WTC11 (cell line): ENCODE measurements at regions not wholly inside any gene's neighbourhood (a gene's known extent, or its start where the extent isn't known, plus 50 kb on each side); places are given as distances from the start of the nearest gene placed in this dataset.

Source experiments
- ATAC-seq: fragments of 200-7000 bp; cut with Tn5 transposase; 2 replicates; pipeline ENCODE4 v1.10.0; 2021; ENCODE audit warnings: mild to moderate bottlenecking, moderate library complexity
- CTCF ChIA-PET: fragments of 300-600 bp; sonication (Branson Sonifier 250); formaldehyde crosslinking; loops from one replicate; lab custom pipeline; 2021; ENCODE audit warnings: antibody characterized with exemption; lab: Charles Lee
- POLR2A ChIA-PET: fragments of 350-600 bp; sonication (Branson Sonifier 250); formaldehyde crosslinking; loops from one replicate; lab custom pipeline; 2021; ENCODE audit warnings: antibody characterized with exemption; lab: Charles Lee
- DNase-seq: peaks from one replicate; pipeline ENCODE4 v3.0.0; 2021; ENCODE audit warnings: low spot score
- H3K27ac Mint-ChIP-seq: 2 replicates; pipeline ENCODE4 v1.8.0; 2021; ENCODE audit warnings: mixed read lengths
- H3K27me3 Mint-ChIP-seq: 2 replicates; pipeline ENCODE4 v1.8.0; 2021; ENCODE audit warnings: low read depth, mild to moderate bottlenecking, moderate library complexity, mixed read lengths
- H3K36me3 Mint-ChIP-seq: 2 replicates; pipeline ENCODE4 v1.8.0; 2021; ENCODE audit warnings: mixed read lengths
- H3K4me1 Mint-ChIP-seq: 2 replicates; pipeline ENCODE4 v1.8.0; 2022; ENCODE audit warnings: mixed read lengths
- H3K4me3 Mint-ChIP-seq: 2 replicates; pipeline ENCODE4 v1.8.0; 2021; ENCODE audit warnings: mild to moderate bottlenecking, moderate library complexity, mixed read lengths
- H3K9me3 Mint-ChIP-seq: 2 replicates; pipeline ENCODE4 v1.8.0; 2021; ENCODE audit warnings: mixed read lengths
- CREM ChIP-seq: sonication (generic); formaldehyde crosslinking; IDR thresholded peaks from 2 replicates; pipeline ENCODE4 v1.8.1; 2022; ENCODE audit warnings: mild to moderate bottlenecking, missing genetic modification reagents, moderate library complexity
- ESRRA ChIP-seq: sonication (generic); formaldehyde crosslinking; IDR thresholded peaks from 2 replicates; pipeline ENCODE4 v1.8.1; 2022; ENCODE audit warnings: mild to moderate bottlenecking, missing genetic modification reagents, borderline replicate concordance
- GABPB1 ChIP-seq: sonication (generic); formaldehyde crosslinking; IDR thresholded peaks from 2 replicates; pipeline ENCODE4 v1.8.1; 2023; ENCODE audit warnings: mild to moderate bottlenecking, missing genetic modification reagents
- GRHL2 ChIP-seq: fragments of 250-450 bp; sonication (Bioruptor Pico); IDR thresholded peaks from 2 replicates; pipeline ENCODE4 v1.8.0; 2022; ENCODE audit warnings: mild to moderate bottlenecking, moderate library complexity; ENCODE audit not compliant: insufficient replicate concordance, severe bottlenecking
- KAT7 ChIP-seq: sonication (generic); formaldehyde crosslinking; IDR thresholded peaks from 2 replicates; pipeline ENCODE4 v1.8.1; 2023; ENCODE audit warnings: missing genetic modification reagents, mild to moderate bottlenecking, borderline replicate concordance
- PRRX2 ChIP-seq: fragments of 250-450 bp; sonication (Bioruptor Pico); IDR thresholded peaks from 2 replicates; pipeline ENCODE4 v1.8.0; 2021; ENCODE audit warnings: mild to moderate bottlenecking
- SMAD4 ChIP-seq: sonication (generic); formaldehyde crosslinking; IDR thresholded peaks from 2 replicates; pipeline ENCODE4 v1.8.0; 2022; ENCODE audit warnings: mild to moderate bottlenecking, missing genetic modification reagents
- ZBTB21 ChIP-seq: sonication (generic); formaldehyde crosslinking; IDR thresholded peaks from 2 replicates; pipeline ENCODE4 v1.8.1; 2023; ENCODE audit warnings: mild to moderate bottlenecking, missing genetic modification reagents, borderline replicate concordance
- ZNF121 ChIP-seq: sonication (generic); formaldehyde crosslinking; IDR thresholded peaks from 2 replicates; pipeline ENCODE4 v1.8.0; 2023; ENCODE audit warnings: missing genetic modification reagents
- ZNF396 ChIP-seq: fragments of 250-450 bp; sonication (Bioruptor Pico); IDR thresholded peaks from 2 replicates; pipeline ENCODE4 v1.8.0; 2021; ENCODE audit warnings: mild to moderate bottlenecking, moderate library complexity, borderline replicate concordance
- TF ChIP-seq, protein P1 (sequence below): sonication (generic); formaldehyde crosslinking; IDR thresholded peaks from 2 replicates; pipeline ENCODE4 v1.8.1; 2023; ENCODE audit warnings: mild to moderate bottlenecking, missing genetic modification reagents
- TF ChIP-seq, protein P2 (sequence below): sonication (generic); formaldehyde crosslinking; IDR thresholded peaks from 2 replicates; pipeline ENCODE4 v1.8.0; 2023; ENCODE audit warnings: mild to moderate bottlenecking, missing genetic modification reagents
- TF ChIP-seq, protein P3 (sequence below): fragments of 250-450 bp; sonication (Bioruptor Pico); IDR thresholded peaks from 2 replicates; pipeline ENCODE4 v1.9.0; 2021; ENCODE audit warnings: mild to moderate bottlenecking, borderline replicate concordance
- TF ChIP-seq, protein P4 (sequence below): sonication (generic); formaldehyde crosslinking; IDR thresholded peaks from 2 replicates; pipeline ENCODE4 v1.8.1; 2022; ENCODE audit warnings: mild to moderate bottlenecking, moderate library complexity, missing genetic modification reagents
- TF ChIP-seq, protein P5 (sequence below): sonication (generic); formaldehyde crosslinking; conservative IDR thresholded peaks from 2 replicates; pipeline ENCODE4 v1.8.1; 2023; ENCODE audit warnings: mild to moderate bottlenecking, low read depth, missing genetic modification reagents, moderate library complexity
- TF ChIP-seq, protein P6 (sequence below): sonication (generic); formaldehyde crosslinking; IDR thresholded peaks from 2 replicates; pipeline ENCODE4 v1.8.1; 2023; ENCODE audit warnings: mild to moderate bottlenecking, missing genetic modification reagents, borderline replicate concordance
- TF ChIP-seq, protein P7 (sequence below): sonication (generic); formaldehyde crosslinking; IDR thresholded peaks from 2 replicates; pipeline ENCODE4 v1.8.1; 2022; ENCODE audit warnings: mild to moderate bottlenecking, missing genetic modification reagents, moderate library complexity, borderline replicate concordance
- TF ChIP-seq, protein P8 (sequence below): fragments of 250-450 bp; sonication (Bioruptor Pico); IDR thresholded peaks from 2 replicates; pipeline ENCODE4 v1.9.0; 2021; ENCODE audit warnings: mild to moderate bottlenecking

DNA sequence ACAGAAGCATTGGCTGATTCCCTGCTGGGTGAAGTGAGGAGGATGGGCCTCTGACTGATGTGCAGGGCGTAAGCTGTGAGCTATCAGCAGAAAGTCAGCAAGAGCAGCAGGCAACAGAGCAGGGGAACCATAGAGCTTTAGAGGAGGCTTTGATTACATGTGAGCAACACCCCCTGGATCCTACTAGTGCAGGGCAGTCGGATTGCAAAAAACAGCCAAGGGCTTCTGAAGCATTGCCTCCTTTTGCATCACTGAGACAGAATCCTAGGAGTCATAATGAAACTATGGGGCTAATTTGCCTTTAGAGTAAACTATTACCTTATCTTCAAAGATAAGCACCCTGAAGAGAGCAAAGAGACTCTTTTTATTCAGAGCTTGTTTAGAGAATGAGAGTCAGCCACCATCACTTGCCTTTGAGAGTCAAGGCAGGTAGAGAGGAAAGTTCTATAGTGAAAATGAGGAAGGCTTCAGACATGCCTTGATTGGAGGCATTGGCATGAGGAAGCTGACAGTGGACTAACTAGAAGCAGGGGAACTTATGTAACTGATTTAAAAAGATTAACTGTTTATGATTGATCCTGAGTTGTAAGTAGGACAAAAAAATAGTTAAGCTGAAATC is 420.3 kb downstream of the PDHA2 start:
- DNase-seq (no peak), ATAC-seq (peak; percentile 97)
- no peak overlapping the region for H3K4me3 Mint-ChIP-seq
- H3K9me3 Mint-ChIP-seq: peaks cover 8% of the 10 kb centered on the region
- POLR2A ChIA-PET: no interaction called here
- CTCF ChIA-PET: interaction anchor here (0.5 kb wide), 1 partner anchor 893 kb away, joined by 3 read pairs; no protein-coding TSS in a partner anchor
- H3K4me1 Mint-ChIP-seq: peaks cover 26% of the 10 kb centered on the region
- H3K27ac Mint-ChIP-seq: peak overlapping the region; percentile 86
- H3K36me3 Mint-ChIP-seq: peaks cover 2% of the 10 kb centered on the region
- H3K27me3 Mint-ChIP-seq: no peaks in the 10 kb centered on the region; the same call in 1 of the 2 replicates
- TF ChIP-seq ESRRA (CRISPR knock-in tag) (no peak), PRRX2 (CRISPR knock-in tag) (no peak), ZNF121 (CRISPR knock-in tag) (no peak), SMAD4 (no peak), GABPB1 (no peak), GRHL2 (CRISPR knock-in tag) (no peak), ZNF396 (CRISPR knock-in tag) (no peak), CREM (no peak), KAT7 (CRISPR knock-in tag) (no peak), ZBTB21 (CRISPR knock-in tag) (no peak)
- TF ChIP-seq, protein P1, sequence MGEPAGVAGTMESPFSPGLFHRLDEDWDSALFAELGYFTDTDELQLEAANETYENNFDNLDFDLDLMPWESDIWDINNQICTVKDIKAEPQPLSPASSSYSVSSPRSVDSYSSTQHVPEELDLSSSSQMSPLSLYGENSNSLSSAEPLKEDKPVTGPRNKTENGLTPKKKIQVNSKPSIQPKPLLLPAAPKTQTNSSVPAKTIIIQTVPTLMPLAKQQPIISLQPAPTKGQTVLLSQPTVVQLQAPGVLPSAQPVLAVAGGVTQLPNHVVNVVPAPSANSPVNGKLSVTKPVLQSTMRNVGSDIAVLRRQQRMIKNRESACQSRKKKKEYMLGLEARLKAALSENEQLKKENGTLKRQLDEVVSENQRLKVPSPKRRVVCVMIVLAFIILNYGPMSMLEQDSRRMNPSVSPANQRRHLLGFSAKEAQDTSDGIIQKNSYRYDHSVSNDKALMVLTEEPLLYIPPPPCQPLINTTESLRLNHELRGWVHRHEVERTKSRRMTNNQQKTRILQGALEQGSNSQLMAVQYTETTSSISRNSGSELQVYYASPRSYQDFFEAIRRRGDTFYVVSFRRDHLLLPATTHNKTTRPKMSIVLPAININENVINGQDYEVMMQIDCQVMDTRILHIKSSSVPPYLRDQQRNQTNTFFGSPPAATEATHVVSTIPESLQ: no peak
- TF ChIP-seq, protein P2, sequence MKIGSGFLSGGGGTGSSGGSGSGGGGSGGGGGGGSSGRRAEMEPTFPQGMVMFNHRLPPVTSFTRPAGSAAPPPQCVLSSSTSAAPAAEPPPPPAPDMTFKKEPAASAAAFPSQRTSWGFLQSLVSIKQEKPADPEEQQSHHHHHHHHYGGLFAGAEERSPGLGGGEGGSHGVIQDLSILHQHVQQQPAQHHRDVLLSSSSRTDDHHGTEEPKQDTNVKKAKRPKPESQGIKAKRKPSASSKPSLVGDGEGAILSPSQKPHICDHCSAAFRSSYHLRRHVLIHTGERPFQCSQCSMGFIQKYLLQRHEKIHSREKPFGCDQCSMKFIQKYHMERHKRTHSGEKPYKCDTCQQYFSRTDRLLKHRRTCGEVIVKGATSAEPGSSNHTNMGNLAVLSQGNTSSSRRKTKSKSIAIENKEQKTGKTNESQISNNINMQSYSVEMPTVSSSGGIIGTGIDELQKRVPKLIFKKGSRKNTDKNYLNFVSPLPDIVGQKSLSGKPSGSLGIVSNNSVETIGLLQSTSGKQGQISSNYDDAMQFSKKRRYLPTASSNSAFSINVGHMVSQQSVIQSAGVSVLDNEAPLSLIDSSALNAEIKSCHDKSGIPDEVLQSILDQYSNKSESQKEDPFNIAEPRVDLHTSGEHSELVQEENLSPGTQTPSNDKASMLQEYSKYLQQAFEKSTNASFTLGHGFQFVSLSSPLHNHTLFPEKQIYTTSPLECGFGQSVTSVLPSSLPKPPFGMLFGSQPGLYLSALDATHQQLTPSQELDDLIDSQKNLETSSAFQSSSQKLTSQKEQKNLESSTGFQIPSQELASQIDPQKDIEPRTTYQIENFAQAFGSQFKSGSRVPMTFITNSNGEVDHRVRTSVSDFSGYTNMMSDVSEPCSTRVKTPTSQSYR (CRISPR knock-in tag): no peak
- TF ChIP-seq, protein P3, sequence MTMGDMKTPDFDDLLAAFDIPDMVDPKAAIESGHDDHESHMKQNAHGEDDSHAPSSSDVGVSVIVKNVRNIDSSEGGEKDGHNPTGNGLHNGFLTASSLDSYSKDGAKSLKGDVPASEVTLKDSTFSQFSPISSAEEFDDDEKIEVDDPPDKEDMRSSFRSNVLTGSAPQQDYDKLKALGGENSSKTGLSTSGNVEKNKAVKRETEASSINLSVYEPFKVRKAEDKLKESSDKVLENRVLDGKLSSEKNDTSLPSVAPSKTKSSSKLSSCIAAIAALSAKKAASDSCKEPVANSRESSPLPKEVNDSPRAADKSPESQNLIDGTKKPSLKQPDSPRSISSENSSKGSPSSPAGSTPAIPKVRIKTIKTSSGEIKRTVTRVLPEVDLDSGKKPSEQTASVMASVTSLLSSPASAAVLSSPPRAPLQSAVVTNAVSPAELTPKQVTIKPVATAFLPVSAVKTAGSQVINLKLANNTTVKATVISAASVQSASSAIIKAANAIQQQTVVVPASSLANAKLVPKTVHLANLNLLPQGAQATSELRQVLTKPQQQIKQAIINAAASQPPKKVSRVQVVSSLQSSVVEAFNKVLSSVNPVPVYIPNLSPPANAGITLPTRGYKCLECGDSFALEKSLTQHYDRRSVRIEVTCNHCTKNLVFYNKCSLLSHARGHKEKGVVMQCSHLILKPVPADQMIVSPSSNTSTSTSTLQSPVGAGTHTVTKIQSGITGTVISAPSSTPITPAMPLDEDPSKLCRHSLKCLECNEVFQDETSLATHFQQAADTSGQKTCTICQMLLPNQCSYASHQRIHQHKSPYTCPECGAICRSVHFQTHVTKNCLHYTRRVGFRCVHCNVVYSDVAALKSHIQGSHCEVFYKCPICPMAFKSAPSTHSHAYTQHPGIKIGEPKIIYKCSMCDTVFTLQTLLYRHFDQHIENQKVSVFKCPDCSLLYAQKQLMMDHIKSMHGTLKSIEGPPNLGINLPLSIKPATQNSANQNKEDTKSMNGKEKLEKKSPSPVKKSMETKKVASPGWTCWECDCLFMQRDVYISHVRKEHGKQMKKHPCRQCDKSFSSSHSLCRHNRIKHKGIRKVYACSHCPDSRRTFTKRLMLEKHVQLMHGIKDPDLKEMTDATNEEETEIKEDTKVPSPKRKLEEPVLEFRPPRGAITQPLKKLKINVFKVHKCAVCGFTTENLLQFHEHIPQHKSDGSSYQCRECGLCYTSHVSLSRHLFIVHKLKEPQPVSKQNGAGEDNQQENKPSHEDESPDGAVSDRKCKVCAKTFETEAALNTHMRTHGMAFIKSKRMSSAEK (CRISPR knock-in tag): no peak
- TF ChIP-seq, protein P4, sequence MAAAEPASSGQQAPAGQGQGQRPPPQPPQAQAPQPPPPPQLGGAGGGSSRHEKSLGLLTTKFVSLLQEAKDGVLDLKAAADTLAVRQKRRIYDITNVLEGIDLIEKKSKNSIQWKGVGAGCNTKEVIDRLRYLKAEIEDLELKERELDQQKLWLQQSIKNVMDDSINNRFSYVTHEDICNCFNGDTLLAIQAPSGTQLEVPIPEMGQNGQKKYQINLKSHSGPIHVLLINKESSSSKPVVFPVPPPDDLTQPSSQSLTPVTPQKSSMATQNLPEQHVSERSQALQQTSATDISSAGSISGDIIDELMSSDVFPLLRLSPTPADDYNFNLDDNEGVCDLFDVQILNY (CRISPR knock-in tag): no peak
- TF ChIP-seq, protein P5, sequence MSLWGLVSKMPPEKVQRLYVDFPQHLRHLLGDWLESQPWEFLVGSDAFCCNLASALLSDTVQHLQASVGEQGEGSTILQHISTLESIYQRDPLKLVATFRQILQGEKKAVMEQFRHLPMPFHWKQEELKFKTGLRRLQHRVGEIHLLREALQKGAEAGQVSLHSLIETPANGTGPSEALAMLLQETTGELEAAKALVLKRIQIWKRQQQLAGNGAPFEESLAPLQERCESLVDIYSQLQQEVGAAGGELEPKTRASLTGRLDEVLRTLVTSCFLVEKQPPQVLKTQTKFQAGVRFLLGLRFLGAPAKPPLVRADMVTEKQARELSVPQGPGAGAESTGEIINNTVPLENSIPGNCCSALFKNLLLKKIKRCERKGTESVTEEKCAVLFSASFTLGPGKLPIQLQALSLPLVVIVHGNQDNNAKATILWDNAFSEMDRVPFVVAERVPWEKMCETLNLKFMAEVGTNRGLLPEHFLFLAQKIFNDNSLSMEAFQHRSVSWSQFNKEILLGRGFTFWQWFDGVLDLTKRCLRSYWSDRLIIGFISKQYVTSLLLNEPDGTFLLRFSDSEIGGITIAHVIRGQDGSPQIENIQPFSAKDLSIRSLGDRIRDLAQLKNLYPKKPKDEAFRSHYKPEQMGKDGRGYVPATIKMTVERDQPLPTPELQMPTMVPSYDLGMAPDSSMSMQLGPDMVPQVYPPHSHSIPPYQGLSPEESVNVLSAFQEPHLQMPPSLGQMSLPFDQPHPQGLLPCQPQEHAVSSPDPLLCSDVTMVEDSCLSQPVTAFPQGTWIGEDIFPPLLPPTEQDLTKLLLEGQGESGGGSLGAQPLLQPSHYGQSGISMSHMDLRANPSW: no peak
- TF ChIP-seq, protein P6, sequence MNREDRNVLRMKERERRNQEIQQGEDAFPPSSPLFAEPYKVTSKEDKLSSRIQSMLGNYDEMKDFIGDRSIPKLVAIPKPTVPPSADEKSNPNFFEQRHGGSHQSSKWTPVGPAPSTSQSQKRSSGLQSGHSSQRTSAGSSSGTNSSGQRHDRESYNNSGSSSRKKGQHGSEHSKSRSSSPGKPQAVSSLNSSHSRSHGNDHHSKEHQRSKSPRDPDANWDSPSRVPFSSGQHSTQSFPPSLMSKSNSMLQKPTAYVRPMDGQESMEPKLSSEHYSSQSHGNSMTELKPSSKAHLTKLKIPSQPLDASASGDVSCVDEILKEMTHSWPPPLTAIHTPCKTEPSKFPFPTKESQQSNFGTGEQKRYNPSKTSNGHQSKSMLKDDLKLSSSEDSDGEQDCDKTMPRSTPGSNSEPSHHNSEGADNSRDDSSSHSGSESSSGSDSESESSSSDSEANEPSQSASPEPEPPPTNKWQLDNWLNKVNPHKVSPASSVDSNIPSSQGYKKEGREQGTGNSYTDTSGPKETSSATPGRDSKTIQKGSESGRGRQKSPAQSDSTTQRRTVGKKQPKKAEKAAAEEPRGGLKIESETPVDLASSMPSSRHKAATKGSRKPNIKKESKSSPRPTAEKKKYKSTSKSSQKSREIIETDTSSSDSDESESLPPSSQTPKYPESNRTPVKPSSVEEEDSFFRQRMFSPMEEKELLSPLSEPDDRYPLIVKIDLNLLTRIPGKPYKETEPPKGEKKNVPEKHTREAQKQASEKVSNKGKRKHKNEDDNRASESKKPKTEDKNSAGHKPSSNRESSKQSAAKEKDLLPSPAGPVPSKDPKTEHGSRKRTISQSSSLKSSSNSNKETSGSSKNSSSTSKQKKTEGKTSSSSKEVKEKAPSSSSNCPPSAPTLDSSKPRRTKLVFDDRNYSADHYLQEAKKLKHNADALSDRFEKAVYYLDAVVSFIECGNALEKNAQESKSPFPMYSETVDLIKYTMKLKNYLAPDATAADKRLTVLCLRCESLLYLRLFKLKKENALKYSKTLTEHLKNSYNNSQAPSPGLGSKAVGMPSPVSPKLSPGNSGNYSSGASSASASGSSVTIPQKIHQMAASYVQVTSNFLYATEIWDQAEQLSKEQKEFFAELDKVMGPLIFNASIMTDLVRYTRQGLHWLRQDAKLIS (CRISPR knock-in tag): no peak
- TF ChIP-seq, protein P7, sequence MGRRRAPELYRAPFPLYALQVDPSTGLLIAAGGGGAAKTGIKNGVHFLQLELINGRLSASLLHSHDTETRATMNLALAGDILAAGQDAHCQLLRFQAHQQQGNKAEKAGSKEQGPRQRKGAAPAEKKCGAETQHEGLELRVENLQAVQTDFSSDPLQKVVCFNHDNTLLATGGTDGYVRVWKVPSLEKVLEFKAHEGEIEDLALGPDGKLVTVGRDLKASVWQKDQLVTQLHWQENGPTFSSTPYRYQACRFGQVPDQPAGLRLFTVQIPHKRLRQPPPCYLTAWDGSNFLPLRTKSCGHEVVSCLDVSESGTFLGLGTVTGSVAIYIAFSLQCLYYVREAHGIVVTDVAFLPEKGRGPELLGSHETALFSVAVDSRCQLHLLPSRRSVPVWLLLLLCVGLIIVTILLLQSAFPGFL (CRISPR knock-in tag): no peak
- TF ChIP-seq, protein P8, sequence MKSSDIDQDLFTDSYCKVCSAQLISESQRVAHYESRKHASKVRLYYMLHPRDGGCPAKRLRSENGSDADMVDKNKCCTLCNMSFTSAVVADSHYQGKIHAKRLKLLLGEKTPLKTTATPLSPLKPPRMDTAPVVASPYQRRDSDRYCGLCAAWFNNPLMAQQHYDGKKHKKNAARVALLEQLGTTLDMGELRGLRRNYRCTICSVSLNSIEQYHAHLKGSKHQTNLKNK (CRISPR knock-in tag): no peak
